ENCODE measurements at regions not wholly inside any gene's neighbourhood (a gene's known extent, or its start where the extent isn't known, plus 50 kb on each side); places are given as distances from the start of the nearest gene placed in this dataset.

- Mint-ChIP-seq H3K27me3 (ENCODE audit: low read depth) (no peaks in the 10 kb centered on the region), H3K9me3 (peaks cover 12% of the 10 kb centered on the region), H3K27ac (ENCODE audit: unreplicated experiment) (no peak overlapping the region), H3K4me3 (no peak overlapping the region), H3K36me3 (ENCODE audit: low read depth) (peaks cover 9% of the 10 kb centered on the region), H3K4me1 (peaks cover 38% of the 10 kb centered on the region)
- no peak for DNase-seq (ENCODE audit: low read depth, low spot score)
- no peak for TF ChIP-seq CTCF (conservative IDR thresholded peaks at IDR 0.05)
Observed at GRCh38 chr14:31960039-31960438, 117.1 kb upstream of the ARHGAP5 start.

- Mint-ChIP-seq H3K9me3 (peaks cover 12% of the 10 kb centered on the region), H3K4me1 (peaks cover 38% of the 10 kb centered on the region), H3K27me3 (ENCODE audit: low read depth) (no peaks in the 10 kb centered on the region), H3K27ac (ENCODE audit: unreplicated experiment) (peak overlapping the region; percentile 79), H3K4me3 (no peak overlapping the region), H3K36me3 (ENCODE audit: low read depth) (peaks cover 6% of the 10 kb centered on the region)
- no peak for TF ChIP-seq CTCF (conservative IDR thresholded peaks at IDR 0.05)
- DNase-seq (ENCODE audit: low read depth, low spot score): no peak
Observed at GRCh38 chr14:31961896-31962295, 115.2 kb upstream of the ARHGAP5 start.

GRCh38 chr14:31962920-31963319, 114.2 kb upstream of the ARHGAP5 start:
- H3K27me3 Mint-ChIP-seq (ENCODE audit: low read depth): no peaks in the 10 kb centered on the region
- peaks cover 4% of the 10 kb centered on the region for H3K36me3 Mint-ChIP-seq (ENCODE audit: low read depth)
- peaks cover 11% of the 10 kb centered on the region for H3K9me3 Mint-ChIP-seq
- H3K4me1 Mint-ChIP-seq: peaks cover 43% of the 10 kb centered on the region
- TF ChIP-seq CTCF (conservative IDR thresholded peaks at IDR 0.05): no peak
- DNase-seq (ENCODE audit: low read depth, low spot score): no peak
- no peak overlapping the region for H3K4me3 Mint-ChIP-seq
- H3K27ac Mint-ChIP-seq (ENCODE audit: unreplicated experiment): peak overlapping the region; percentile 31

- no peak for TF ChIP-seq CTCF (conservative IDR thresholded peaks at IDR 0.05)
- DNase-seq (ENCODE audit: low read depth, low spot score): no peak
- Mint-ChIP-seq H3K27me3 (ENCODE audit: low read depth) (no peaks in the 10 kb centered on the region), H3K27ac (ENCODE audit: unreplicated experiment) (peak overlapping the region; percentile 9), H3K36me3 (ENCODE audit: low read depth) (peaks cover 4% of the 10 kb centered on the region), H3K9me3 (peaks cover 11% of the 10 kb centered on the region), H3K4me1 (peaks cover 47% of the 10 kb centered on the region), H3K4me3 (no peak overlapping the region)
Observed at GRCh38 chr14:31963587-31963986, 113.5 kb upstream of the ARHGAP5 start.

- no peaks in the 10 kb centered on the region for H3K27me3 Mint-ChIP-seq (ENCODE audit: low read depth)
- no peak for DNase-seq (ENCODE audit: low read depth, low spot score)
- H3K4me1 Mint-ChIP-seq: peaks cover 56% of the 10 kb centered on the region
- peaks cover 8% of the 10 kb centered on the region for H3K36me3 Mint-ChIP-seq (ENCODE audit: low read depth)
- no peak overlapping the region for H3K27ac Mint-ChIP-seq (ENCODE audit: unreplicated experiment)
- no peak overlapping the region for H3K4me3 Mint-ChIP-seq
- H3K9me3 Mint-ChIP-seq: peaks cover 15% of the 10 kb centered on the region
- TF ChIP-seq CTCF (conservative IDR thresholded peaks at IDR 0.05): no peak
Observed at GRCh38 chr14:31964490-31964889, 112.6 kb upstream of the ARHGAP5 start.

All from neural crest cell (in vitro differentiated cells).